Caki2 (cell line): ENCODE measurements at regions not wholly inside any gene's neighbourhood (a gene's known extent, or its start where the extent isn't known, plus 50 kb on each side); places are given as distances from the start of the nearest gene placed in this dataset.

ENCODE experiments used
- DNase-seq: peaks from one replicate; pipeline ENCODE4 v3.0.0-alpha.2; 2015; ENCODE audit warnings: low read depth
- in situ Hi-C: cut with HindIII; loops from 2 replicates; pipeline ENCODE4 v1.10.0; 2016; ENCODE audit warnings: low sequenced_read_pairs, low pct_unique_long_range_greater_than_20kb, mixed read lengths

DNA sequence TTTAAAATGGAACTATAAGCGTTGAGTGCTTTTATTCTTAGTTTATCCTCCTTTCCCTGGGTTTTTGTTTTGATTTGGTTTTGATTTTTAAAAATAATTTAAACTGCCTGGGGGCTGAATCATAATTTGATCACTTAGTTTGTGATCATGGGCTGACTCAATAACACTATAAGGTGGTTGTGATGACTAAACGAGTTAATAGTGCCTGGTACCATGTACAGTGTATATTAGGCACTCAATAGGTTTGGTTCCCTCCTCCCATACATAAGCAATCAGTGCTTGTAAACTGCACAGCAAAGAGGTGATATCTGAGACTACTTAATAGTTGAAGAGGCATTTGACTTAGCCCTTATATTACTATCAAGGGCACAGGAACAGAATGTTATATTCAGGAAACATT is 200.9 kb upstream of the RFC3 start:
- in situ Hi-C loops, result no loop called here

GRCh38 chr13:33624253-33624652 is 193.7 kb upstream of the RFC3 start:
- no peak for DNase-seq
- in situ Hi-C loops, result no loop called here

More for the DNA sequence above, 200.9 kb upstream of the RFC3 start:
- no peak for DNase-seq

GRCh38 chr13:33624740-33625139 is 193.2 kb upstream of the RFC3 start:
- no peak for DNase-seq
- in situ Hi-C loops, result no loop called here

DNA sequence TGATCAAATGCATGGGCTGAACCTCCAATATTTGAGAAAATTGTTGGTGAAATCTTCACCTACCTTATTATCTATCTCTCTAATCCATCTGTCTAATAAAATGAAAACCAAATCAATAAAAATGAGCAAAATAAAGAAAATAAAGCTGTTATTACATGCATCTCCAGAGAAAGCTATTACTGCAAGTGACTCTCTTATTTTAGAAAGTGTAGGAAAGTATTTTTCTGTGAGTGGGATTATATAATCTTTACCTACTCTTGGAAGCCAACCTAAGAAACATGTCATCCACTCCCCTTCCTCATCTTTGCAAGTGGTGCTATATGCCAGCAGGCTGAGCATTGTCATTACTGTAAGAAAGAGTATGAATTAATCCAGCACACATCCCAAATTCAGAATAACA is 191.5 kb upstream of the RFC3 start:
- in situ Hi-C loops, result no loop called here
- DNase-seq, result no peak

- no peak for DNase-seq
- in situ Hi-C loops, result no loop called here
Observed at GRCh38 chr13:33628662-33629061, 189.3 kb upstream of the RFC3 start.

GRCh38 chr13:33629605-33630360 is 188.2 kb upstream of the RFC3 start:
- DNase-seq, result no peak
- in situ Hi-C loops, result no loop called here

DNA sequence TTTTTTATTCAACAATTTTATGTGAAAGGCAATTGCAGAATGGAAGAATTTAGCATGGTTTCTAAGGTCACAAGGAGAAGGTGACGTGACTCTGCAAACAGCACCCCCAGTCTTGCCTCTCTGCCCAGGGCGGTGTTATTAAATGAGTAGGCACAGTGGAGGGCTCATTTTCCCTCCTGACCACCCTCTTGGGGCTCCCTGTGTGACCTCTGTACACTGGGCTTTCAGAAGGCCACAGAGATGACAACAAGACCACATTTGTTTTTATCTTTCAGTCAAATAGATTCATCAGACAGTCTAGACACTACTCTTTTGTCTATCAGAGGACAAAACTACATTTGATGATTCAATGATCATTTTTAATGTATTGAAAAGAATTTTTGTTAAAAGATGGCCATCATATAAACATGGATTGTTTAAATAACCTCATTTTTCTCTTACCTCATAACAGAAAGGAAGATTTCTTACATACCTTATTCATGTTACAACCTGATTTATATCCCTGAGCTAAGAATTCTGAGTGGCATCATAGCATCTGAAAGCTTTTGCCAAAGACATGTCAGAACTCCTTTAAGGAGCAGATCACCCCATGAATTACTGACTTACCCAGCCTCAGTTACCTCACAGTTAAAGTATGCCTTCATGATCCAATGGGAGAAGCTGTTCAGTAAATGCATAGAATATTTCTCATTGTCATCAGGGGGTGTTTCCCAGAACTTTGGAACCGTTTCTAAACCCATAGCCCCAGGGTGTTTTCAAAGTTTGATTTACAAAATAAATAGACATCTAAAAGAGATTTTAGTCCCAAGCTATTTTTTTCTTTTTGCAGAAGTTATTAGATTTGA is 184.0 kb upstream of the RFC3 start:
- DNase-seq, result no peak
- in situ Hi-C loops, result no loop called here

- no peak for DNase-seq
- in situ Hi-C loops, result no loop called here
Observed at GRCh38 chr13:33634546-33634982, 183.4 kb upstream of the RFC3 start.

DNA sequence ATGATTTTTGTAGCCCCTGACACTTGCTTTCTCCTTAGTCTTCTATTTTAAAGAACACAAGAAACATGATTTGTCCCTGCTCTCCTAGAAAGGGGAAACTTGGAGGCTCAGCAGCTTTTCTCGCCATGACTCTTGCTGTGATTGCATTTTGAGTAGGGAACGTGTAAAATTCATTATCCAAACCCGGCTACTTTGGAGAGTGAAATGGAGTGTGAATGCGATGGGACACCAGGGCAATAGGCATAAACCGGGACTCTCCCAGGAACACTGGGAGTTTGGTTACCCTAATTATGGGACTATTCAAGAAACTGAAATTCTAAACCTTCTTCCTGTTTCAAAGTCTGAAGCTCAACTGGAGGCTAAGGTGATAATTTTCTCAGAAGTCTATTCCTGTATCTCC is 181.7 kb upstream of the RFC3 start:
- in situ Hi-C loops, result no loop called here
- no peak for DNase-seq

DNA sequence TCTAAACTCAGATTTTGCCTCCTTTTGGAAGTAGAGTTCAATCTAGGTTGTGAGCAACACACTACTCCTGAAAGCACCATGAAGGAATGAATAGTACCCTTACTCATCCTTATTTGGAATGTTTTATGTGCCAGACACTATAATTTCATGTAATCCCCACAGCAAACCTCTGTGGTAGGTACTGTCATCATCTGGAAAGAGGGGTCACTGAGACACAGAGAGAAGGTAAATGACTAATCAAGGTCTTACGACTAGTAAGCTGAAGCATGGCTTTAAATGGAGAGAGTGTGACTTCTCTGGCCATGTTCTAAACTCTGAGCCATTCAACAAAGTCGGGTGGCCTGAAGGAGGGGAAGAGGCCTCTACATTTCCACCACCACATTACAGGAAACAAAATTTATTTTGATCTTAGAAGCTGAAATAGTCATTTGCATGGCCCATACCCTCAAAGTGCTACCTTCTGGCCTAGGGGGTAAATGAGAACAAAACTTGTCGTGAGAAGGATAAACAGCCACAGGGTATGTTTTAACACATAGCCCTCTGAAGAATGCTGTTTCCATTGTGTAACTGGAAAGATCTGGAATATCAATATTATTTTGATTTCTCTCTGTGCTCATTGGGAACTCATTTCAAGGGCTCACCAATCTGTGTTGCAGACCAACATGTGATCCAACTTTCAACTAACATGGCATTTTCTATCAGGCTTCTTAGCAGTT is 180.8 kb upstream of the RFC3 start:
- DNase-seq, result no peak
- in situ Hi-C loops, result no loop called here

GRCh38 chr13:33637978-33638743 is 179.8 kb upstream of the RFC3 start:
- in situ Hi-C loops, result no loop called here
- DNase-seq, result no peak

GRCh38 chr13:33639158-33639557 is 178.8 kb upstream of the RFC3 start:
- in situ Hi-C loops, result no loop called here
- no peak for DNase-seq

- no peak for DNase-seq
- in situ Hi-C loops, result no loop called here
Observed at GRCh38 chr13:33639626-33640080, 178.3 kb upstream of the RFC3 start.

DNA sequence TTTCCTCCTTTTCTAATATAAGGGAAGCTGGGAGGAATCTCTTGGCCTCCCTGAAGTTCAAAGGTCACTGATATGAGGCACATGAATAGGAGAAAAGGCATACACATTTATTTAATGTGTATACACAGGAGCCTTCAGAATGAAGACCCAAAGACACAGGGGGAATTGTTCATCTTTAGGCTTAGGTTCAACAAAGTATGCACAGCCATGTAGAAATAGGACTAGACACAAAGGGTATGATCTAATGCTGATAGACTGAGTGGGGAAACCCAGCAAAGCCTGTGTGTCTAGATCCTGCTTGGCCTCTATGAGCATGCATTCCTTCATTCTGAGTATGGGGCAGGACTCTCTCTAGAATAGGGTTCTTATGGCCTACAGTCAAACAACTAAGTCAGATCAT is 177.1 kb upstream of the RFC3 start:
- no peak for DNase-seq
- in situ Hi-C loops, result no loop called here

GRCh38 chr13:33642374-33643065 is 175.4 kb upstream of the RFC3 start:
- in situ Hi-C loops, result no loop called here
- DNase-seq, result no peak

DNA sequence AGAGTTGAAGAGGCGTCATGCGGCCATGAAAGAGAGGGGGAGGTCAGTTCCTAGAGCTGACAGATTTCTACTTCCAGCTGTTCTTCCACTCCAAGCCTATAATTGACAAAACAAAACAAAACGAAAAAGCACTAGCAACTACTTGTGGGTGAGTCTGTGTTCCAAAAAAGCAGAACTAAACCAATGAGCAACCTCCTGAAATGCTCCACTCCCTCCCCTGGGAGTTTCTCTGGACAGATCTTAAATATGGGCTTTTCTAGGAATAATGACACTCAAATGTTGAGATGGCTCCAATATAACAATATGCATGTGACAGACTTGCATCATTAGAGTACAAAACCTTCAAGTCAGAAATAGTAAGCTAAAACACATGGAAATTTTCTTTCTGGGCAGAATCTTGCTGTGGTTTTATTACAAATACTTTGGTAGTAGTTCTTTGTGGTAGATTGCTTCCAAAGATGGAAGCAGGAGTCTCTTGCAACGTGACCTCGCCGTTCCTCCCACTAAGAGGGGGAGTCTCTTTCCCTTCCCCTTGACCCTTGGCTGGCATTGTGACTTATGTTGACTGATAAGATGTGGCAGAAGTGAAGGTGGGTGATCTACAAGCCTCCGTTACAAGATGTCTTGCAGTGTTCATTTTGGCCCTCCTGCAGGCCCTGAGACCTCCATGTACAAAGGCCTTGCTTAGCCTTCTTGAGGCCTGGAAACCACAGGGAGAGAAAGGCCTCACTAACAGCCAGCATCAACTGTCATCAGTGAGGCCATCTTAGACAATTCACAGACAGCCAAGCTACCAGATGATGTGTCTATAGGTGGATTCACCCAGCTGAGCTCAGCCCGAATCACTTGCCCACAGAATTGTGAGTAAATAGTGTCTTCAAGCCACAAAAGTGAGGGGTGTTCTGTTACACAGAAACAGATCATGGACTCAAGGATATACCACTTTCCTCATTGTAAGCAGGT is 173.1 kb upstream of the RFC3 start:
- in situ Hi-C loops, result no loop called here
- no peak for DNase-seq
